Esophagus muscularis mucosa (tissue), 4 donors: ENCODE measurements at regions not wholly inside any gene's neighbourhood (a gene's known extent, or its start where the extent isn't known, plus 50 kb on each side); places are given as distances from the start of the nearest gene placed in this dataset.

Experiments
- DNase-seq: peaks from one replicate; pipeline ENCODE4 v3.0.0-alpha.2; 2017; ENCODE audit errors: extremely low spot score
- H3K27ac ChIP-seq, 4 donors: fragments of 200-600 bp; sonication (generic); replicated peaks in 1 of 4; 1 replicate in 3 of 4; 2 replicates in 1 of 4; pipeline ENCODE4 v1.5.1; 2016 to 2019; ENCODE audit warnings: mild to moderate bottlenecking in 1 of 4
- H3K27me3 ChIP-seq, 4 donors: fragments of 200-600 bp; sonication (generic); one replicate each; pipeline versions ENCODE4 v1.5.1 to v1.6.0; 2016 to 2019
- H3K36me3 ChIP-seq, 4 donors: fragments of 200-600 bp; sonication (generic); one replicate each; pipeline ENCODE4 v1.5.1; 2016 to 2019
- H3K4me1 ChIP-seq, 4 donors: fragments of 200-600 bp; sonication (generic); one replicate each; pipeline ENCODE4 v1.5.1; 2016 to 2019
- H3K4me3 ChIP-seq, 4 donors: fragments of 200-600 bp; sonication (generic); 1 replicate in 2 of 4; 2 replicates in 2 of 4; pipeline ENCODE4 v1.5.1; 2016 to 2019; ENCODE audit warnings: mild to moderate bottlenecking in 4 of 4, moderate library complexity in 1 of 4
- H3K9me3 ChIP-seq, 4 donors: fragments of 200-600 bp; sonication (generic); 1 replicate in 3 of 4; 2 replicates in 1 of 4; pipeline ENCODE4 v1.5.1; 2016 to 2019
- CTCF ChIP-seq, 3 experiments: fragments of 200-600 bp in 2 of 3; fragments of 450-650 bp in 1 of 3; sonication (generic) in 2 of 3; IDR thresholded peaks; one replicate each; pipeline ENCODE4 v1.5.1; 2017 to 2019; ENCODE audit warnings: antibody characterized with exemption in 3 of 3, mild to moderate bottlenecking in 2 of 3, moderate library complexity in 1 of 3
- EP300 ChIP-seq: sonication (generic); formaldehyde crosslinking; IDR thresholded peaks from one replicate; pipeline ENCODE4 v1.6.1; 2017; ENCODE audit warnings: antibody characterized with exemption
- POLR2A ChIP-seq: fragments of 450-650 bp; IDR thresholded peaks from one replicate; pipeline ENCODE4 v1.6.1; 2017; ENCODE audit warnings: antibody characterized with exemption, moderate library complexity, mild to moderate bottlenecking, low read depth
- POLR2AphosphoS5 ChIP-seq, 2 donors: sonication (generic); formaldehyde crosslinking; IDR thresholded peaks; one replicate each; pipeline ENCODE4 v1.6.1; 2017; ENCODE audit warnings: antibody characterized with exemption in 2 of 2
- WGBS: methylation state at CpG from one replicate; pipeline ENCODE4 v1.1.5; 2018; 5-methylcytosine and 5-hydroxymethylcytosine counted together
- intact Hi-C: fragments of 100-400 bp; cut with DNase I; formaldehyde crosslinking; loops from one replicate; pipeline ENCODE4 v1.15.1; 2023

DNA sequence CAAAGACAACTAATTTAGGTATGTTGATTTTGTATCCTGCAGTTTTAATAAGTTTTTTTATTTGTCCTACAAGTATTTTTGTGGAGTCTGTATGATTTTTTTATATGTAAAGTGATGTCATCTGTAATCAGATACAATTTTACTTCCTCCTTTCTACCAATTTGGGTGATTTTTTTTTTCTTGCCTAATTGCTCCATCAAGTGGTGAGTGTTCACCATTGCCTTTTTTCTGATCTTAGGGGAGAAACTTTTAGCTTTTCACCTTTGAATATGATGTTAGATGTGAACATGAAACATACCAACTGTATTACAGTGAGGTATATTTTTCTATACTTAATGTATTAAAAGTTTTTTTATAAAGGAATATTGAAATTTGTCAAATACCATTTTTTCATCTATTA is 362.3 kb downstream of the PABPC4L start:
- TF ChIP-seq POLR2A (no peak), EP300 (no peak), CTCF (IDR thresholded peaks at IDR 0.05) (no peak), POLR2AphosphoS5 (IDR thresholded peaks at IDR 0.05) (no peak)
- H3K36me3 ChIP-seq: no peaks in the 10 kb centered on the region
- intact Hi-C loops: no loop called here
- DNase-seq: no peak
- no peaks in the 10 kb centered on the region for H3K27me3 ChIP-seq
- peaks cover 0 to 30% (median 14%) of the 10 kb centered on the region in 4 donors for H3K9me3 ChIP-seq
- no peaks in the 10 kb centered on the region for H3K4me1 ChIP-seq
- H3K27ac ChIP-seq: no peak overlapping the region
- H3K4me3 ChIP-seq: no peak overlapping the region

GRCh38 chr4:133823177-133823576 is 378.4 kb downstream of the PABPC4L start:
- TF ChIP-seq CTCF (IDR thresholded peaks at IDR 0.05) (no peak), POLR2A (no peak), POLR2AphosphoS5 (IDR thresholded peaks at IDR 0.05) (no peak), EP300 (no peak)
- H3K27ac ChIP-seq: no peak overlapping the region
- no peaks in the 10 kb centered on the region for H3K36me3 ChIP-seq
- H3K27me3 ChIP-seq: no peaks in the 10 kb centered on the region
- 90% methylated on average over 3 of the region's 3 CpGs for WGBS
- intact Hi-C loops: no loop called here
- no peak for DNase-seq
- H3K4me3 ChIP-seq: no peak overlapping the region
- no peaks in the 10 kb centered on the region for H3K4me1 ChIP-seq
- peaks cover 0 to 4% (median 0%) of the 10 kb centered on the region in 4 donors for H3K9me3 ChIP-seq

DNA sequence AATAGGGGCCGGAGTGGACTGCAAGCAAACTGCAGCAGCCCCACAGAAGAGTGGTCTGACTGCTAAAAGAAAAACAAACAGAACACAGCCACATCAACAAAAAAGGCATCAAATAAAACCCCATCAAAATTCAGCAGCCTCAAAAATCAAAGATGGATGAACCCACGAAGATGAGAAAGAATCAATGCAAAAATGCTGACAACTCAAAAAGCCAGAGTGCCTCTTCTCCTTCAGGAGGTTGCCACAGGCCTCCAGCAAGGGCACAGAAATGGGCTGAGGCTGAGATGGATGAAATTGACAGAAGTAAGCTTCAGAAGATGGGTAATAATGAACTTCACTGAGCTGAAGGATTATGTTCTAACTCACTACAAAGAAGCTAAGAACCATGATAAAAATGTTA is 388.6 kb downstream of the PABPC4L start:
- Histone ChIP-seq H3K36me3 (no peaks in the 10 kb centered on the region), H3K9me3 (peaks cover 0 to 21% (median 4%) of the 10 kb centered on the region in 4 donors), H3K4me3 (no peak overlapping the region), H3K27me3 (no peaks in the 10 kb centered on the region), H3K27ac (no peak overlapping the region), H3K4me1 (no peaks in the 10 kb centered on the region)
- TF ChIP-seq CTCF (IDR thresholded peaks at IDR 0.05) (no peak), POLR2A (no peak), POLR2AphosphoS5 (IDR thresholded peaks at IDR 0.05) (no peak), EP300 (no peak)
- intact Hi-C loops: no loop called here
- 72% methylated on average over 2 of the region's 2 CpGs for WGBS
- no peak for DNase-seq

- Histone ChIP-seq H3K4me1 (no peaks in the 10 kb centered on the region), H3K27ac (no peak overlapping the region), H3K36me3 (no peaks in the 10 kb centered on the region), H3K9me3 (peaks cover 0 to 15% (median 4%) of the 10 kb centered on the region in 4 donors), H3K4me3 (no peak overlapping the region), H3K27me3 (no peaks in the 10 kb centered on the region)
- intact Hi-C loops: no loop called here
- TF ChIP-seq POLR2AphosphoS5 (IDR thresholded peaks at IDR 0.05) (no peak), POLR2A (no peak), CTCF (IDR thresholded peaks at IDR 0.05) (no peak), EP300 (no peak)
- DNase-seq: no peak
Observed at GRCh38 chr4:133812236-133812635, 389.4 kb downstream of the PABPC4L start.

DNA sequence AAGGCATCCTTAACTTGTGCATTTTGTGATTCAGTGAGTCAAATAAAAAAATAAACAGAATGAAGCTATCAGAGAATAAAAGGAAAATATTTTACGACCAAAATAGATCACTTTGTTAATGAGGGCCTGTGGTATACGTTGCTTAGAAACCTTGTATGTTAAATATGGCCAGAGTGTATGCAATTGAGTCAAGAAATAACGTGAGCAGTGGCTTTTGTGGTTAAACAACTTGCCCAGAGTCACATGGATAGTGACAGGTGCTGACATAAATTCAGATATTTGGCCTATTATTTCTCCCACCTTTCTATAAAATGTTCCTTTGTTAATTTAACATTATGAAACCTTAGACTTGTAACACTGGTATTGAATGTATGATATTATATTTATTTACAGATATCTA is 393.4 kb downstream of the PABPC4L start:
- Histone ChIP-seq H3K4me3 (no peak overlapping the region), H3K36me3 (no peaks in the 10 kb centered on the region), H3K4me1 (no peaks in the 10 kb centered on the region), H3K27me3 (no peaks in the 10 kb centered on the region), H3K27ac (no peak overlapping the region), H3K9me3 (no peaks in the 10 kb centered on the region)
- WGBS: 59% methylated on average over 3 of the region's 3 CpGs
- no peak for TF ChIP-seq POLR2AphosphoS5 (IDR thresholded peaks at IDR 0.05)
- TF ChIP-seq EP300: no peak
- no peak for TF ChIP-seq CTCF (IDR thresholded peaks at IDR 0.05)
- TF ChIP-seq POLR2A: no peak
- intact Hi-C loops: no loop called here
- DNase-seq: no peak
